ENCODE measurements at regions not wholly inside any gene's neighbourhood (a gene's known extent, or its start where the extent isn't known, plus 50 kb on each side); places are given as distances from the start of the nearest gene placed in this dataset.

GRCh38 chr12:115413626-115414025 lies 729.7 kb upstream of the TBX3 start:
- TF ChIP-seq, protein P1, sequence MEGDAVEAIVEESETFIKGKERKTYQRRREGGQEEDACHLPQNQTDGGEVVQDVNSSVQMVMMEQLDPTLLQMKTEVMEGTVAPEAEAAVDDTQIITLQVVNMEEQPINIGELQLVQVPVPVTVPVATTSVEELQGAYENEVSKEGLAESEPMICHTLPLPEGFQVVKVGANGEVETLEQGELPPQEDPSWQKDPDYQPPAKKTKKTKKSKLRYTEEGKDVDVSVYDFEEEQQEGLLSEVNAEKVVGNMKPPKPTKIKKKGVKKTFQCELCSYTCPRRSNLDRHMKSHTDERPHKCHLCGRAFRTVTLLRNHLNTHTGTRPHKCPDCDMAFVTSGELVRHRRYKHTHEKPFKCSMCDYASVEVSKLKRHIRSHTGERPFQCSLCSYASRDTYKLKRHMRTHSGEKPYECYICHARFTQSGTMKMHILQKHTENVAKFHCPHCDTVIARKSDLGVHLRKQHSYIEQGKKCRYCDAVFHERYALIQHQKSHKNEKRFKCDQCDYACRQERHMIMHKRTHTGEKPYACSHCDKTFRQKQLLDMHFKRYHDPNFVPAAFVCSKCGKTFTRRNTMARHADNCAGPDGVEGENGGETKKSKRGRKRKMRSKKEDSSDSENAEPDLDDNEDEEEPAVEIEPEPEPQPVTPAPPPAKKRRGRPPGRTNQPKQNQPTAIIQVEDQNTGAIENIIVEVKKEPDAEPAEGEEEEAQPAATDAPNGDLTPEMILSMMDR (conservative IDR thresholded peaks at IDR 0.05; ENCODE audit: low read length), result no peak
- no peak for TF ChIP-seq EZH2phosphoT487 (IDR thresholded peaks at IDR 0.05; ENCODE audit: borderline replicate concordance)

Data from Loucy (cell line).